ENCODE measurements at regions not wholly inside any gene's neighbourhood (a gene's known extent, or its start where the extent isn't known, plus 50 kb on each side); places are given as distances from the start of the nearest gene placed in this dataset.

GRCh38 chr1:60133000-60133673 is 59.6 kb upstream of the C1orf87 start:
- H3K27ac ChIP-seq, result peak overlapping the region; percentile 53
- DNase-seq (ENCODE audit: low read depth, low spot score), result no peak

- no peak for DNase-seq (ENCODE audit: low read depth, low spot score)
- H3K27ac ChIP-seq, result no peak overlapping the region
Measured at GRCh38 chr1:60132108-60132507, 58.5 kb upstream of the C1orf87 start.

GRCh38 chr1:60130703-60131102 is 57.1 kb upstream of the C1orf87 start:
- H3K27ac ChIP-seq, result no peak overlapping the region
- DNase-seq (ENCODE audit: low read depth, low spot score), result no peak

GRCh38 chr1:60129911-60130310 is 56.3 kb upstream of the C1orf87 start:
- DNase-seq (ENCODE audit: low read depth, low spot score), result no peak
- H3K27ac ChIP-seq, result no peak overlapping the region

- no peak for DNase-seq (ENCODE audit: low read depth, low spot score)
- H3K27ac ChIP-seq, result no peak overlapping the region
Measured at GRCh38 chr1:60126723-60127122, 53.2 kb upstream of the C1orf87 start.

Measured in epithelial cell of prostate (primary cell).